Astrocyte of the spinal cord (primary cell): ENCODE measurements at regions not wholly inside any gene's neighbourhood (a gene's known extent, or its start where the extent isn't known, plus 50 kb on each side); places are given as distances from the start of the nearest gene placed in this dataset.

Source experiments
- DNase-seq: peaks from one replicate; pipeline ENCODE4 v3.0.0; 2011; ENCODE audit warnings: low read depth, low spot score
- H3K4me3 ChIP-seq: 2 replicates; pipeline ENCODE4 v1.5.1; 2011; ENCODE audit warnings: low read depth, mild to moderate bottlenecking, low read length, moderate library complexity
- CTCF ChIP-seq: IDR thresholded peaks from 2 replicates; pipeline ENCODE4 v1.5.1; 2012; ENCODE audit warnings: low read depth, mild to moderate bottlenecking, low read length, inconsistent platforms
- in situ Hi-C: cut with HindIII; loops from 2 replicates; pipeline ENCODE4 v1.10.0; 2017; ENCODE audit warnings: low sequenced_read_pairs

GRCh38 chr17:52470553-52470952 is 312.0 kb upstream of the CA10 start:
- no peak overlapping the region for H3K4me3 ChIP-seq
- no peak for TF ChIP-seq CTCF
- no peak for DNase-seq
- in situ Hi-C loops, result no loop called here

- DNase-seq, result no peak
- in situ Hi-C loops, result no loop called here
- no peak overlapping the region for H3K4me3 ChIP-seq
- no peak for TF ChIP-seq CTCF
These were observed 306.9 kb upstream of the CA10 start for GRCh38 chr17:52465407-52465806.

GRCh38 chr17:52451294-52451861 is 292.9 kb upstream of the CA10 start:
- no peak for TF ChIP-seq CTCF
- in situ Hi-C loops, result no loop called here
- H3K4me3 ChIP-seq, result no peak overlapping the region
- DNase-seq, result no peak

GRCh38 chr17:52442350-52442749 is 283.8 kb upstream of the CA10 start:
- no peak for TF ChIP-seq CTCF
- DNase-seq, result no peak
- no peak overlapping the region for H3K4me3 ChIP-seq
- in situ Hi-C loops, result no loop called here

GRCh38 chr17:52420555-52421078 is 262.1 kb upstream of the CA10 start:
- in situ Hi-C loops, result no loop called here
- TF ChIP-seq CTCF, result no peak
- no peak overlapping the region for H3K4me3 ChIP-seq
- DNase-seq, result no peak

GRCh38 chr17:52419229-52419641 is 260.7 kb upstream of the CA10 start:
- no peak overlapping the region for H3K4me3 ChIP-seq
- TF ChIP-seq CTCF, result no peak
- peak; percentile 2 for DNase-seq
- in situ Hi-C loops, result no loop called here
